IMR-90 (cell line): ENCODE measurements at regions not wholly inside any gene's neighbourhood (a gene's known extent, or its start where the extent isn't known, plus 50 kb on each side); places are given as distances from the start of the nearest gene placed in this dataset.

Experiments
- ATAC-seq: fragments of 200-7000 bp; cut with Tn5 transposase; 2 replicates; pipeline ENCODE4 v1.9.1; 2020; ENCODE audit warnings: low read depth, mild to moderate bottlenecking, moderate library complexity
- BruUV-seq: library from RNA; stranded (reverse); fragments of 400-500 nt; replicated peaks from 2 replicates; lab custom pipeline; 2021; lab: Mats Ljungman, UMichigan
- CTCF ChIA-PET: fragments of 300-600 bp; formaldehyde crosslinking; extraction: SDS; loops from one replicate; lab custom pipeline; 2021; ENCODE audit warnings: antibody characterized with exemption; lab: Yijun Ruan, JAX
- POLR2A ChIA-PET: fragments of 300-600 bp; sonication (Branson Sonifier 250); formaldehyde crosslinking; loops from one replicate; lab custom pipeline; 2022; ENCODE audit warnings: antibody characterized with exemption; ENCODE audit not compliant: unreplicated experiment; lab: Charles Lee
- DNase-seq: peaks from one replicate; pipeline ENCODE4 v3.0.0; 2013
- H2AFZ ChIP-seq: replicated peaks from 2 replicates; pipeline ENCODE3; 2013; ENCODE audit warnings: low read length, mild to moderate bottlenecking; ENCODE audit not compliant: poor library complexity
- H2AK5ac ChIP-seq: 2 replicates; pipeline ENCODE4 v1.6.1; 2013; ENCODE audit warnings: low read depth, low read length, inconsistent platforms
- H2AK9ac ChIP-seq: replicated peaks from 2 replicates; pipeline ENCODE3; 2013; ENCODE audit warnings: mild to moderate bottlenecking, low read depth, low read length, moderate library complexity; ENCODE audit not compliant: poor library complexity
- H2BK120ac ChIP-seq: 2 replicates; pipeline ENCODE4 v1.6.1; 2013; ENCODE audit warnings: low read depth, low read length, inconsistent platforms
- H2BK15ac ChIP-seq: 3 replicates; pipeline ENCODE4 v1.6.1; 2013; ENCODE audit warnings: low read depth, low read length, inconsistent platforms
- H2BK20ac ChIP-seq: 2 replicates; pipeline ENCODE4 v1.6.1; 2013; ENCODE audit warnings: low read depth, mild to moderate bottlenecking, inconsistent platforms, low read length, moderate library complexity
- H2BK5ac ChIP-seq: 2 replicates; pipeline ENCODE4 v1.6.1; 2013; ENCODE audit warnings: mild to moderate bottlenecking, low read depth, low read length, inconsistent platforms; ENCODE audit not compliant: poor library complexity, severe bottlenecking
- H3K14ac ChIP-seq: replicated peaks from 2 replicates; pipeline ENCODE4 v1.6.1; 2013; ENCODE audit warnings: low read depth, low read length, inconsistent platforms
- H3K18ac ChIP-seq: 2 replicates; pipeline ENCODE4 v1.6.1; 2013; ENCODE audit warnings: low read depth, low read length, control low read depth
- H3K23ac ChIP-seq: 2 replicates; pipeline ENCODE4 v1.6.1; 2013; ENCODE audit warnings: low read depth, low read length, inconsistent platforms
- H3K27ac ChIP-seq: 2 replicates; pipeline ENCODE4 v1.5.1; 2013; ENCODE audit warnings: mild to moderate bottlenecking, control low read depth, low read length; ENCODE audit not compliant: insufficient read depth
- H3K27me3 ChIP-seq: 2 replicates; pipeline ENCODE4 v1.6.1; 2013; ENCODE audit warnings: low read length; ENCODE audit not compliant: control insufficient read depth, insufficient read depth
- H3K36me3 ChIP-seq: 2 replicates; pipeline ENCODE4 v1.6.1; 2013; ENCODE audit warnings: low read length, mixed read lengths; ENCODE audit not compliant: control insufficient read depth, insufficient read depth
- H3K4ac ChIP-seq: 2 replicates; pipeline ENCODE4 v1.6.1; 2013; ENCODE audit warnings: low read depth, low read length, inconsistent platforms
- H3K4me1 ChIP-seq: 2 replicates; pipeline ENCODE4 v1.6.1; 2013; ENCODE audit warnings: low read length, mixed read lengths; ENCODE audit not compliant: control insufficient read depth, insufficient read depth
- H3K4me2 ChIP-seq: 2 replicates; pipeline ENCODE4 v1.6.1; 2013; ENCODE audit warnings: low read depth, mild to moderate bottlenecking, control low read depth, low read length, moderate library complexity
- H3K4me3 ChIP-seq: 2 replicates; pipeline ENCODE4 v1.5.1; 2013; ENCODE audit warnings: low read depth, mild to moderate bottlenecking, control low read depth, low read length, moderate library complexity; ENCODE audit not compliant: insufficient read depth
- H3K56ac ChIP-seq: 2 replicates; pipeline ENCODE4 v1.6.1; 2013; ENCODE audit warnings: low read length, inconsistent platforms; ENCODE audit not compliant: insufficient read depth; ENCODE audit errors: extremely low read depth
- H3K79me1 ChIP-seq, 2 experiments: 2 replicates each; pipeline ENCODE4 v1.6.1; 2013; ENCODE audit warnings: low read length in 2 of 2, inconsistent platforms in 1 of 2, low read depth in 1 of 2
- H3K9ac ChIP-seq: 2 replicates; pipeline ENCODE4 v1.6.1; 2013; ENCODE audit warnings: low read depth, low read length, control low read depth
- H3K9me1 ChIP-seq: 2 replicates; pipeline ENCODE4 v1.6.1; 2013; ENCODE audit warnings: low read length, inconsistent platforms; ENCODE audit not compliant: insufficient read depth
- H3K9me3 ChIP-seq: 2 replicates; pipeline ENCODE4 v1.6.1; 2013; ENCODE audit warnings: low read length; ENCODE audit not compliant: control insufficient read depth, insufficient read depth
- H4K20me1 ChIP-seq: 2 replicates; pipeline ENCODE4 v1.6.1; 2013; ENCODE audit warnings: low read length, inconsistent platforms; ENCODE audit not compliant: insufficient read depth
- H4K5ac ChIP-seq: 2 replicates; pipeline ENCODE4 v1.6.1; 2013; ENCODE audit warnings: mild to moderate bottlenecking, low read depth, low read length, control low read depth
- H4K8ac ChIP-seq, 2 experiments: 2 replicates each; pipeline ENCODE4 v1.6.1; 2013; ENCODE audit warnings: low read depth in 2 of 2, low read length in 2 of 2, control low read depth in 1 of 2, inconsistent platforms in 1 of 2
- H4K91ac ChIP-seq: 2 replicates; pipeline ENCODE4 v1.6.1; 2013; ENCODE audit warnings: low read depth, low read length, inconsistent platforms; ENCODE audit not compliant: insufficient read depth
- BHLHE40 ChIP-seq: fragments of 150-350 bp; IDR thresholded peaks from 2 replicates; pipeline ENCODE4 v1.6.1; 2016; ENCODE audit warnings: mild to moderate bottlenecking, low read depth, low read length
- CEBPB ChIP-seq: IDR thresholded peaks from 2 replicates; pipeline ENCODE4 v1.6.1; 2012; ENCODE audit warnings: low read depth, low read length, improper control_type of control experiment
- CHD1 ChIP-seq: IDR thresholded peaks from 2 replicates; pipeline ENCODE4 v1.6.1; 2012; ENCODE audit warnings: low read depth, low read length, improper control_type of control experiment
- FOS ChIP-seq: fragments of 150-350 bp; IDR thresholded peaks from 2 replicates; pipeline ENCODE4 v1.6.1; 2016; ENCODE audit warnings: low read depth, low read length
- MAFK ChIP-seq: IDR thresholded peaks from 2 replicates; pipeline ENCODE4 v1.6.1; 2012; ENCODE audit warnings: low read depth, low read length, improper control_type of control experiment
- MAZ ChIP-seq: IDR thresholded peaks from 2 replicates; pipeline ENCODE4 v1.6.1; 2012; ENCODE audit warnings: low read depth, mild to moderate bottlenecking, low read length, improper control_type of control experiment, moderate library complexity, borderline replicate concordance
- MXI1 ChIP-seq: IDR thresholded peaks from 2 replicates; pipeline ENCODE4 v1.6.1; 2012; ENCODE audit warnings: low read depth, mild to moderate bottlenecking, low read length, moderate library complexity, borderline replicate concordance
- NFE2L2 ChIP-seq: fragments of 150-350 bp; IDR thresholded peaks from 2 replicates; pipeline ENCODE4 v1.6.1; 2016; ENCODE audit warnings: low read depth, mild to moderate bottlenecking, low read length
- POLR2A ChIP-seq: IDR thresholded peaks from 2 replicates; pipeline ENCODE4 v1.6.1; 2012; ENCODE audit warnings: mild to moderate bottlenecking, low read depth, low read length
- RAD21 ChIP-seq: IDR thresholded peaks from 2 replicates; pipeline ENCODE4 v1.6.1; 2012; ENCODE audit warnings: low read length, improper control_type of control experiment
- RCOR1 ChIP-seq: IDR thresholded peaks from 2 replicates; pipeline ENCODE4 v1.6.1; 2012; ENCODE audit warnings: mild to moderate bottlenecking, low read length, improper control_type of control experiment; ENCODE audit not compliant: insufficient replicate concordance
- RFX5 ChIP-seq: IDR thresholded peaks from 2 replicates; pipeline ENCODE4 v1.8.0; 2012; ENCODE audit warnings: low read depth, mild to moderate bottlenecking, low read length, moderate library complexity
- SMC3 ChIP-seq: fragments of 150-350 bp; IDR thresholded peaks from 2 replicates; pipeline ENCODE4 v1.6.1; 2016; ENCODE audit warnings: low read depth, mild to moderate bottlenecking, antibody characterized with exemption, low read length, moderate library complexity
- WGBS, 2 experiments: methylation state at CpG; one replicate each; pipeline versions ENCODE4 v1.1.5 to v1.1.7; 2013; ENCODE audit warnings: missing lambda C conversion rate in 2 of 2; ENCODE audit not compliant: insufficient read length in 1 of 2; ENCODE audit errors: extremely low coverage in 2 of 2; 5-methylcytosine and 5-hydroxymethylcytosine counted together
- dilution Hi-C: fragments of 300-500 bp; cut with HindIII; formaldehyde crosslinking; loops from one replicate; pipeline ENCODE4 v1.14.3; 2018; ENCODE audit warnings: low sequenced_read_pairs; ENCODE audit not compliant: unreplicated experiment
- in situ Hi-C: fragments of 300-500 bp; cut with MboI; formaldehyde crosslinking; loops from 3 replicates; pipeline ENCODE4 v1.14.3; 2019; ENCODE audit warnings: low sequenced_read_pairs, inconsistent platforms, mixed read lengths
- intact Hi-C: fragments of 100-400 bp; cut with micrococcal nuclease; formaldehyde crosslinking; loops from 2 replicates; pipeline ENCODE4 v1.10.0; 2022
- TF ChIP-seq, protein P1 (sequence below): fragments of 150-350 bp; IDR thresholded peaks from 2 replicates; pipeline ENCODE4 v1.6.1; 2016; ENCODE audit warnings: low read depth, mild to moderate bottlenecking, low read length, moderate library complexity, borderline replicate concordance
- TF ChIP-seq, protein P2 (sequence below): fragments of 150-350 bp; IDR thresholded peaks from 2 replicates; pipeline ENCODE4 v1.6.1; 2017; ENCODE audit warnings: mild to moderate bottlenecking, antibody characterized with exemption, low read length, low read depth
- TF ChIP-seq, protein P3 (sequence below): conservative IDR thresholded peaks from 2 replicates; pipeline ENCODE4 v1.5.1; 2012; ENCODE audit warnings: mild to moderate bottlenecking, low read depth, low read length, improper control_type of control experiment

DNA sequence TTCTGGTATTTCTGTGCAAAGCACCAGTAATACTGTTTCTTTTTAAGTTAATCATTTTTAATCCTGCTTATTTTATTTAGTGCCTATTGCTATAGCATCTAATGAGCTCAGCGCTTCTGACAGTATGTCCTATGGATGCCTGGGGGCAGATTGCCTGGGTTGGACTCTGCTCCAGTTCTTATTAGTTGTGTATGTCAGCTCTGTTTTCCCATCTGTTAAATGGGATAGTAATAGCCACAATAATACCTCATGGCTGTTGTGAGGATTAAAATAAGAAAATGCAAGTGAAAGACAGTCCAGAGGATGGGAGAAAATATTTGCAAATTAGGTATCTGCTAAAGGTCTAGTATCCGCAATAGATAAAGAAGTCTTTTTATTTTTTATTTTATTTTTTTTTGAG lies 87.0 kb downstream of the UTRN start:
- DNase-seq: no peak
- dilution Hi-C loops (no loop called here), in situ Hi-C loops (no loop called here), intact Hi-C loops (no loop called here)
- Histone ChIP-seq H4K5ac (no peak overlapping the region), H2BK15ac (no peak overlapping the region), H4K20me1 (no peaks in the 10 kb centered on the region), H3K9ac (no peak overlapping the region), H3K56ac (no peak overlapping the region), H3K18ac (no peak overlapping the region), H3K23ac (no peak overlapping the region), H3K9me1 (peaks cover 8% of the 10 kb centered on the region; the same call in 1 of the 2 replicates), H4K8ac (no peak overlapping the region), H3K36me3 (no peaks in the 10 kb centered on the region), H2AFZ (no peak overlapping the region), H3K4me1 (peaks cover 3% of the 10 kb centered on the region), H3K79me1 (peaks cover 23 to 24% of the 10 kb centered on the region in 2 experiments), H3K27me3 (no peaks in the 10 kb centered on the region), H3K27ac (no peak overlapping the region), H2AK9ac (no peak overlapping the region), H2AK5ac (no peak overlapping the region), H2BK20ac (no peak overlapping the region), H3K4me2 (no peak overlapping the region), H3K9me3 (no peaks in the 10 kb centered on the region), H3K14ac (no peak overlapping the region), H3K4ac (no peak overlapping the region), H2BK5ac (no peak overlapping the region), H3K4me3 (no peak overlapping the region), H4K91ac (no peak overlapping the region), H2BK120ac (no peak overlapping the region)
- TF ChIP-seq RFX5 (no peak), SMC3 (no peak), CHD1 (no peak), MAFK (no peak), POLR2A (no peak), BHLHE40 (no peak), RCOR1 (no peak), NFE2L2 (no peak), FOS (no peak), RAD21 (no peak), CEBPB (no peak), MAZ (no peak), MXI1 (no peak)
- TF ChIP-seq, protein P1, sequence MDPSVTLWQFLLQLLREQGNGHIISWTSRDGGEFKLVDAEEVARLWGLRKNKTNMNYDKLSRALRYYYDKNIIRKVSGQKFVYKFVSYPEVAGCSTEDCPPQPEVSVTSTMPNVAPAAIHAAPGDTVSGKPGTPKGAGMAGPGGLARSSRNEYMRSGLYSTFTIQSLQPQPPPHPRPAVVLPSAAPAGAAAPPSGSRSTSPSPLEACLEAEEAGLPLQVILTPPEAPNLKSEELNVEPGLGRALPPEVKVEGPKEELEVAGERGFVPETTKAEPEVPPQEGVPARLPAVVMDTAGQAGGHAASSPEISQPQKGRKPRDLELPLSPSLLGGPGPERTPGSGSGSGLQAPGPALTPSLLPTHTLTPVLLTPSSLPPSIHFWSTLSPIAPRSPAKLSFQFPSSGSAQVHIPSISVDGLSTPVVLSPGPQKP: no peak
- TF ChIP-seq, protein P2, sequence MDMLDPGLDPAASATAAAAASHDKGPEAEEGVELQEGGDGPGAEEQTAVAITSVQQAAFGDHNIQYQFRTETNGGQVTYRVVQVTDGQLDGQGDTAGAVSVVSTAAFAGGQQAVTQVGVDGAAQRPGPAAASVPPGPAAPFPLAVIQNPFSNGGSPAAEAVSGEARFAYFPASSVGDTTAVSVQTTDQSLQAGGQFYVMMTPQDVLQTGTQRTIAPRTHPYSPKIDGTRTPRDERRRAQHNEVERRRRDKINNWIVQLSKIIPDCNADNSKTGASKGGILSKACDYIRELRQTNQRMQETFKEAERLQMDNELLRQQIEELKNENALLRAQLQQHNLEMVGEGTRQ: no peak
- TF ChIP-seq, protein P3, sequence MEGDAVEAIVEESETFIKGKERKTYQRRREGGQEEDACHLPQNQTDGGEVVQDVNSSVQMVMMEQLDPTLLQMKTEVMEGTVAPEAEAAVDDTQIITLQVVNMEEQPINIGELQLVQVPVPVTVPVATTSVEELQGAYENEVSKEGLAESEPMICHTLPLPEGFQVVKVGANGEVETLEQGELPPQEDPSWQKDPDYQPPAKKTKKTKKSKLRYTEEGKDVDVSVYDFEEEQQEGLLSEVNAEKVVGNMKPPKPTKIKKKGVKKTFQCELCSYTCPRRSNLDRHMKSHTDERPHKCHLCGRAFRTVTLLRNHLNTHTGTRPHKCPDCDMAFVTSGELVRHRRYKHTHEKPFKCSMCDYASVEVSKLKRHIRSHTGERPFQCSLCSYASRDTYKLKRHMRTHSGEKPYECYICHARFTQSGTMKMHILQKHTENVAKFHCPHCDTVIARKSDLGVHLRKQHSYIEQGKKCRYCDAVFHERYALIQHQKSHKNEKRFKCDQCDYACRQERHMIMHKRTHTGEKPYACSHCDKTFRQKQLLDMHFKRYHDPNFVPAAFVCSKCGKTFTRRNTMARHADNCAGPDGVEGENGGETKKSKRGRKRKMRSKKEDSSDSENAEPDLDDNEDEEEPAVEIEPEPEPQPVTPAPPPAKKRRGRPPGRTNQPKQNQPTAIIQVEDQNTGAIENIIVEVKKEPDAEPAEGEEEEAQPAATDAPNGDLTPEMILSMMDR: no peak
- ATAC-seq: no peak
- BruUV-seq: no TSS peak
- CTCF ChIA-PET: no interaction called here
- WGBS, 2 experiments: no CpG with 5 or more reads among the region's 2 CpGs
- POLR2A ChIA-PET: no interaction called here
